ENCODE measurements at regions not wholly inside any gene's neighbourhood (a gene's known extent, or its start where the extent isn't known, plus 50 kb on each side); places are given as distances from the start of the nearest gene placed in this dataset.

GRCh38 chr2:17337507-17337906 is 180.7 kb downstream of the RAD51AP2 start:
- no peaks in the 10 kb centered on the region for H3K4me1 Mint-ChIP-seq
- no peak for DNase-seq
- no peak overlapping the region for H3K4me3 Mint-ChIP-seq
- no peak for ATAC-seq (ENCODE audit: low read depth in 2 of 2)
- H3K9me3 Mint-ChIP-seq = peaks cover 0 to 6% (median 0%) of the 10 kb centered on the region in 7 donors
- no peak overlapping the region for H3K27ac Mint-ChIP-seq
- no peaks in the 10 kb centered on the region for H3K36me3 Mint-ChIP-seq
- no peaks in the 10 kb centered on the region for H3K27me3 Mint-ChIP-seq

GRCh38 chr2:17336458-17336857 is 181.8 kb downstream of the RAD51AP2 start:
- no peak for ATAC-seq (ENCODE audit: low read depth in 2 of 2)
- no peaks in the 10 kb centered on the region for H3K4me1 Mint-ChIP-seq
- H3K9me3 Mint-ChIP-seq = peaks cover 0 to 6% (median 0%) of the 10 kb centered on the region in 7 donors
- no peak for DNase-seq
- no peaks in the 10 kb centered on the region for H3K27me3 Mint-ChIP-seq
- H3K27ac Mint-ChIP-seq = no peak overlapping the region
- no peaks in the 10 kb centered on the region for H3K36me3 Mint-ChIP-seq
- H3K4me3 Mint-ChIP-seq = no peak overlapping the region

- no peak for ATAC-seq (ENCODE audit: low read depth in 2 of 2)
- Mint-ChIP-seq H3K36me3 (no peaks in the 10 kb centered on the region), H3K4me1 (no peaks in the 10 kb centered on the region), H3K27me3 (no peaks in the 10 kb centered on the region), H3K4me3 (no peak overlapping the region), H3K27ac (no peak overlapping the region), H3K9me3 (peaks cover 0 to 6% (median 0%) of the 10 kb centered on the region in 7 donors)
- DNase-seq = no peak
These were observed 183.9 kb downstream of the RAD51AP2 start for GRCh38 chr2:17334300-17334699.

- H3K4me1 Mint-ChIP-seq = no peaks in the 10 kb centered on the region
- no peak overlapping the region for H3K27ac Mint-ChIP-seq
- no peak for DNase-seq
- H3K27me3 Mint-ChIP-seq = peaks cover 0 to 7% (median 0%) of the 10 kb centered on the region in 3 donors
- no peak for ATAC-seq (ENCODE audit: low read depth in 2 of 2)
- no peaks in the 10 kb centered on the region for H3K9me3 Mint-ChIP-seq
- no peaks in the 10 kb centered on the region for H3K36me3 Mint-ChIP-seq
- no peak overlapping the region for H3K4me3 Mint-ChIP-seq
These were observed 186.6 kb downstream of the RAD51AP2 start for GRCh38 chr2:17331636-17332035.

GRCh38 chr2:17328161-17328560 is 190.1 kb downstream of the RAD51AP2 start:
- Mint-ChIP-seq H3K9me3 (no peaks in the 10 kb centered on the region), H3K4me1 (no peaks in the 10 kb centered on the region), H3K4me3 (no peak overlapping the region), H3K36me3 (no peaks in the 10 kb centered on the region), H3K27me3 (peaks cover 0 to 22% (median 6%) of the 10 kb centered on the region in 3 donors), H3K27ac (no peak overlapping the region)
- ATAC-seq (ENCODE audit: low read depth in 2 of 2) (no peak), DNase-seq (no peak)

- peaks cover 0 to 23% (median 6%) of the 10 kb centered on the region in 3 donors for H3K27me3 Mint-ChIP-seq
- no peaks in the 10 kb centered on the region for H3K36me3 Mint-ChIP-seq
- no peak overlapping the region for H3K27ac Mint-ChIP-seq
- no peaks in the 10 kb centered on the region for H3K9me3 Mint-ChIP-seq
- DNase-seq = no peak
- no peaks in the 10 kb centered on the region for H3K4me1 Mint-ChIP-seq
- no peak overlapping the region for H3K4me3 Mint-ChIP-seq
- ATAC-seq (ENCODE audit: low read depth in 2 of 2) = no peak
These were observed 190.6 kb downstream of the RAD51AP2 start for GRCh38 chr2:17327649-17328048.

GRCh38 chr2:17326717-17327116 is 191.5 kb downstream of the RAD51AP2 start:
- H3K36me3 Mint-ChIP-seq = no peaks in the 10 kb centered on the region
- H3K4me3 Mint-ChIP-seq = no peak overlapping the region
- ATAC-seq (ENCODE audit: low read depth in 2 of 2) = no peak
- H3K4me1 Mint-ChIP-seq = no peaks in the 10 kb centered on the region
- H3K27ac Mint-ChIP-seq = no peak overlapping the region
- H3K27me3 Mint-ChIP-seq = peaks cover 0 to 23% (median 6%) of the 10 kb centered on the region in 3 donors
- peaks cover 0 to 3% (median 0%) of the 10 kb centered on the region in 7 donors for H3K9me3 Mint-ChIP-seq
- no peak for DNase-seq

- no peak for ATAC-seq (ENCODE audit: low read depth in 2 of 2)
- H3K4me3 Mint-ChIP-seq = no peak overlapping the region
- H3K27ac Mint-ChIP-seq = no peak overlapping the region
- no peaks in the 10 kb centered on the region for H3K36me3 Mint-ChIP-seq
- no peak for DNase-seq
- peaks cover 0 to 3% (median 0%) of the 10 kb centered on the region in 7 donors for H3K9me3 Mint-ChIP-seq
- no peaks in the 10 kb centered on the region for H3K4me1 Mint-ChIP-seq
- H3K27me3 Mint-ChIP-seq = peaks cover 0 to 23% (median 6%) of the 10 kb centered on the region in 3 donors
These were observed 194.5 kb downstream of the RAD51AP2 start for GRCh38 chr2:17323697-17324096.

GRCh38 chr2:17322461-17322860 is 195.8 kb downstream of the RAD51AP2 start:
- no peaks in the 10 kb centered on the region for H3K4me1 Mint-ChIP-seq
- no peak overlapping the region for H3K4me3 Mint-ChIP-seq
- H3K27ac Mint-ChIP-seq = no peak overlapping the region
- H3K36me3 Mint-ChIP-seq = no peaks in the 10 kb centered on the region
- peaks cover 0 to 3% (median 0%) of the 10 kb centered on the region in 7 donors for H3K9me3 Mint-ChIP-seq
- peaks cover 0 to 20% (median 6%) of the 10 kb centered on the region in 3 donors for H3K27me3 Mint-ChIP-seq
- ATAC-seq (ENCODE audit: low read depth in 2 of 2) (no peak), DNase-seq (no peak)

GRCh38 chr2:17319090-17319489 is 199.2 kb downstream of the RAD51AP2 start:
- H3K4me3 Mint-ChIP-seq = no peak overlapping the region
- peaks cover 0 to 8% (median 0%) of the 10 kb centered on the region in 3 donors for H3K27me3 Mint-ChIP-seq
- peaks cover 0 to 3% (median 0%) of the 10 kb centered on the region in 7 donors for H3K9me3 Mint-ChIP-seq
- H3K36me3 Mint-ChIP-seq = no peaks in the 10 kb centered on the region
- DNase-seq (no peak), ATAC-seq (ENCODE audit: low read depth in 2 of 2) (no peak)
- no peak overlapping the region for H3K27ac Mint-ChIP-seq
- no peaks in the 10 kb centered on the region for H3K4me1 Mint-ChIP-seq

GRCh38 chr2:17318013-17318412 is 200.2 kb downstream of the RAD51AP2 start:
- peaks cover 0 to 3% (median 0%) of the 10 kb centered on the region in 7 donors for H3K9me3 Mint-ChIP-seq
- no peak for ATAC-seq (ENCODE audit: low read depth in 2 of 2)
- H3K4me3 Mint-ChIP-seq = no peak overlapping the region
- DNase-seq = no peak
- no peaks in the 10 kb centered on the region for H3K27me3 Mint-ChIP-seq
- no peak overlapping the region for H3K27ac Mint-ChIP-seq
- H3K36me3 Mint-ChIP-seq = no peaks in the 10 kb centered on the region
- no peaks in the 10 kb centered on the region for H3K4me1 Mint-ChIP-seq

- Mint-ChIP-seq H3K27ac (no peak overlapping the region), H3K4me1 (no peaks in the 10 kb centered on the region), H3K4me3 (no peak overlapping the region), H3K27me3 (no peaks in the 10 kb centered on the region), H3K36me3 (no peaks in the 10 kb centered on the region), H3K9me3 (peaks cover 0 to 3% (median 0%) of the 10 kb centered on the region in 7 donors)
- DNase-seq (no peak), ATAC-seq (ENCODE audit: low read depth in 2 of 2) (no peak)
These were observed 200.7 kb downstream of the RAD51AP2 start for GRCh38 chr2:17317439-17317976.

GRCh38 chr2:17313261-17313660 is 205.0 kb downstream of the RAD51AP2 start:
- ATAC-seq (ENCODE audit: low read depth in 2 of 2) (no peak), DNase-seq (no peak)
- no peaks in the 10 kb centered on the region for H3K9me3 Mint-ChIP-seq
- H3K27me3 Mint-ChIP-seq = peaks cover 0 to 9% (median 0%) of the 10 kb centered on the region in 3 donors
- no peak overlapping the region for H3K27ac Mint-ChIP-seq
- no peaks in the 10 kb centered on the region for H3K4me1 Mint-ChIP-seq
- H3K4me3 Mint-ChIP-seq = no peak overlapping the region
- no peaks in the 10 kb centered on the region for H3K36me3 Mint-ChIP-seq

- DNase-seq = no peak
- Mint-ChIP-seq H3K9me3 (no peaks in the 10 kb centered on the region), H3K27me3 (peaks cover 0 to 10% (median 4%) of the 10 kb centered on the region in 3 donors), H3K4me1 (no peaks in the 10 kb centered on the region), H3K4me3 (no peak overlapping the region), H3K27ac (no peak overlapping the region), H3K36me3 (no peaks in the 10 kb centered on the region)
- ATAC-seq (ENCODE audit: low read depth in 2 of 2) = no peak
These were observed 206.3 kb downstream of the RAD51AP2 start for GRCh38 chr2:17311771-17312511.

Measured in naive B cell (primary cell).